ENCODE measurements at regions not wholly inside any gene's neighbourhood (a gene's known extent, or its start where the extent isn't known, plus 50 kb on each side); places are given as distances from the start of the nearest gene placed in this dataset.
A peak's percentile ranks its signal among the peaks of the same experiment; 100 is the strongest.

- no peak for TF ChIP-seq POLR2A (IDR thresholded peaks at IDR 0.05)
- TF ChIP-seq CTCF (IDR thresholded peaks at IDR 0.05) = no peak
- H3K27me3 ChIP-seq = no peaks in the 10 kb centered on the region
- no peaks in the 10 kb centered on the region for H3K36me3 ChIP-seq (replicated peaks in 1 of 2; ENCODE audit: insufficient read depth in 1 of 2, low read depth in 2 of 2)
- H3K4me1 ChIP-seq = peaks cover 6% of the 10 kb centered on the region
- WGBS, 2 donors = 50 to 80% methylated on average over 8 of the region's 8 CpGs
- no peak for ATAC-seq
- H3K27ac ChIP-seq = peak overlapping the region in 1 of 4 donors; percentile 20
- intact Hi-C loops (cut with DNase I) = no loop called here
- no peaks in the 10 kb centered on the region for H3K9me3 ChIP-seq
- H3K4me3 ChIP-seq = no peak overlapping the region
- DNase-seq = peak in 2 of 4 donors; percentile 15 to 42
These were observed 71.0 kb downstream of the ARL4C start for GRCh38 chr2:234425639-234426603.

- intact Hi-C loops (cut with DNase I) = no loop called here
- H3K4me1 ChIP-seq = peaks cover 6% of the 10 kb centered on the region
- H3K27me3 ChIP-seq = no peaks in the 10 kb centered on the region
- no peak overlapping the region for H3K27ac ChIP-seq
- ATAC-seq (no peak), DNase-seq (no peak)
- no peaks in the 10 kb centered on the region for H3K9me3 ChIP-seq
- no peak for TF ChIP-seq POLR2A (IDR thresholded peaks at IDR 0.05)
- no peak for TF ChIP-seq CTCF (IDR thresholded peaks at IDR 0.05)
- no peak overlapping the region for H3K4me3 ChIP-seq
- 37 to 43% methylated on average over 4 of the region's 4 CpGs for WGBS, 2 donors
- no peaks in the 10 kb centered on the region for H3K36me3 ChIP-seq (replicated peaks in 1 of 2; ENCODE audit: insufficient read depth in 1 of 2, low read depth in 2 of 2)
These were observed 73.0 kb downstream of the ARL4C start for GRCh38 chr2:234423884-234424283.

- ATAC-seq = no peak
- intact Hi-C loops (cut with DNase I) = no loop called here
- no peak for TF ChIP-seq POLR2A (IDR thresholded peaks at IDR 0.05)
- TF ChIP-seq CTCF (IDR thresholded peaks at IDR 0.05) = no peak
- Histone ChIP-seq H3K4me1 (peaks cover 6% of the 10 kb centered on the region), H3K27me3 (no peaks in the 10 kb centered on the region), H3K9me3 (no peaks in the 10 kb centered on the region), H3K27ac (no peak overlapping the region), H3K4me3 (no peak overlapping the region), H3K36me3 (replicated peaks in 1 of 2; ENCODE audit: insufficient read depth in 1 of 2, low read depth in 2 of 2) (no peaks in the 10 kb centered on the region)
- 89 to 96% methylated on average over 8 of the region's 8 CpGs for WGBS, 2 donors
- peak in 1 of 4 donors; percentile 24 for DNase-seq
These were observed 73.9 kb downstream of the ARL4C start for GRCh38 chr2:234422981-234423431.

GRCh38 chr2:234422273-234422732, 74.6 kb downstream of the ARL4C start:
- no peak overlapping the region for H3K27ac ChIP-seq

More at GRCh38 chr2:234422273-234422732, 74.6 kb downstream of the ARL4C start:
- no peaks in the 10 kb centered on the region for H3K36me3 ChIP-seq (replicated peaks in 1 of 2; ENCODE audit: insufficient read depth in 1 of 2, low read depth in 2 of 2)
- TF ChIP-seq POLR2A (IDR thresholded peaks at IDR 0.05) = no peak
- no peak for TF ChIP-seq CTCF (IDR thresholded peaks at IDR 0.05)
- intact Hi-C loops (cut with DNase I) = no loop called here
- no peaks in the 10 kb centered on the region for H3K9me3 ChIP-seq
- H3K27me3 ChIP-seq = no peaks in the 10 kb centered on the region
- H3K4me3 ChIP-seq = no peak overlapping the region
- peaks cover 6% of the 10 kb centered on the region for H3K4me1 ChIP-seq
- no peak for DNase-seq
- WGBS, 2 donors = 38 to 44% methylated on average over 4 of the region's 4 CpGs
- ATAC-seq = peak; percentile 59

Data from body of pancreas (tissue), 4 donors.